Body of pancreas (tissue), 4 donors: ENCODE measurements at regions not wholly inside any gene's neighbourhood (a gene's known extent, or its start where the extent isn't known, plus 50 kb on each side); places are given as distances from the start of the nearest gene placed in this dataset.
"Not testable (repeated sequence)": the region's sequence is repeated elsewhere in the genome, so short reads cannot be mapped to it uniquely, and the experiment has no call there.

Experiments used
- ATAC-seq: fragments of 150-250 bp; one replicate; pipeline ENCODE4 v1.9.1; 2016
- DNase-seq, 4 donors: peaks; one replicate each; pipeline ENCODE4 v3.0.0-alpha.2; 2019
- H3K27ac ChIP-seq, 4 donors: fragments of 200-600 bp; sonication (generic); 1 replicate in 3 of 4; 2 replicates in 1 of 4; pipeline versions ENCODE4 v1.5.1 to v1.6.1; 2016 to 2019; ENCODE audit warnings: mild to moderate bottlenecking in 1 of 4, mixed read lengths in 1 of 4, moderate library complexity in 1 of 4
- H3K27me3 ChIP-seq, 2 donors: fragments of 200-600 bp; sonication (generic); one replicate each; pipeline ENCODE4 v1.6.0; 2016; ENCODE audit warnings: mild to moderate bottlenecking in 1 of 2
- H3K36me3 ChIP-seq, 2 donors: fragments of 200-600 bp; sonication (generic); replicated peaks in 1 of 2; 2 replicates each; pipeline ENCODE4 v1.5.1; 2016; ENCODE audit warnings: low read depth in 2 of 2; ENCODE audit not compliant: insufficient read depth in 1 of 2
- H3K4me1 ChIP-seq: fragments of 200-600 bp; sonication (generic); one replicate; pipeline ENCODE4 v1.6.0; 2016
- H3K4me3 ChIP-seq, 2 donors: fragments of 200-600 bp; sonication (generic); 1 replicate in 1 of 2; 2 replicates in 1 of 2; pipeline ENCODE4 v1.5.1; 2016 to 2019
- H3K9me3 ChIP-seq, 3 donors: fragments of 200-600 bp; sonication (generic); 1 replicate in 2 of 3; 2 replicates in 1 of 3; pipeline ENCODE4 v1.5.1; 2016
- POLR2A ChIP-seq, 3 donors: fragments of 450-650 bp; IDR thresholded peaks; one replicate each; pipeline ENCODE4 v1.6.1; 2016; ENCODE audit warnings: antibody characterized with exemption in 3 of 3, mild to moderate bottlenecking in 2 of 3
- WGBS, 2 donors: methylation state at CpG; one replicate each; pipeline ENCODE4 v1.1.5; 2017; 5-methylcytosine and 5-hydroxymethylcytosine counted together
- intact Hi-C: fragments of 100-400 bp; cut with DNase I; formaldehyde crosslinking; loops from one replicate; pipeline ENCODE4 v1.15.1; 2023
- TF ChIP-seq, protein P1 (sequence below), 7 experiments: fragments of 450-650 bp in 4 of 7; fragments of 200-600 bp in 3 of 7; sonication (generic) in 3 of 7; IDR thresholded peaks; one replicate each; pipeline ENCODE4 v1.5.1; 2016 to 2019; ENCODE audit warnings: antibody characterized with exemption in 7 of 7

DNA sequence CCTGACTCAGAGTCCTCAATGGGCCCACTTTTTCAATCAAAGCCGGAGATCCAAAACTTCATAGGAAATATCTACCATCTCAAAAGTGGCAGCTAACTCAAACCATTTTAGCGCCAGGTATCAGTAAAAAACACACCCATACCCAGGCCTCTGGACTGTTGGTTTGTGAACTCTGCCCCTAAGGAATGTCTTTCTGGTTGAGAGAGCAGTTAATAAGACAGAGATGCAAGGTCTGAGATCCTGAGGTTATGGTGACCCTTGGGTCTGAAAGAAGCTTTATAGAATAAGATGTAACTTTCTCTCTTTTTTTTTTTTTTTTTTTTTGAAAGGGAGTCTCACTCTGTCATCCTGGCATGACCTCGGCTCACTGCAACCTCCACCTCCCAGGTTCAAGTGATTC is 350.5 kb downstream of the SOX9 start:
- Histone ChIP-seq H3K4me3 (no peak overlapping the region), H3K27me3 (no peaks in the 10 kb centered on the region), H3K36me3 (no peaks in the 10 kb centered on the region), H3K9me3 (no peaks in the 10 kb centered on the region), H3K4me1 (peaks cover 31% of the 10 kb centered on the region), H3K27ac (no peak overlapping the region)
- no peak for DNase-seq
- no peak for ATAC-seq
- 84 to 100% methylated on average over 3 of the region's 3 CpGs for WGBS, 2 donors
- intact Hi-C loops = no loop called here
- TF ChIP-seq POLR2A (IDR thresholded peaks at IDR 0.05) = no peak
- TF ChIP-seq, protein P1, sequence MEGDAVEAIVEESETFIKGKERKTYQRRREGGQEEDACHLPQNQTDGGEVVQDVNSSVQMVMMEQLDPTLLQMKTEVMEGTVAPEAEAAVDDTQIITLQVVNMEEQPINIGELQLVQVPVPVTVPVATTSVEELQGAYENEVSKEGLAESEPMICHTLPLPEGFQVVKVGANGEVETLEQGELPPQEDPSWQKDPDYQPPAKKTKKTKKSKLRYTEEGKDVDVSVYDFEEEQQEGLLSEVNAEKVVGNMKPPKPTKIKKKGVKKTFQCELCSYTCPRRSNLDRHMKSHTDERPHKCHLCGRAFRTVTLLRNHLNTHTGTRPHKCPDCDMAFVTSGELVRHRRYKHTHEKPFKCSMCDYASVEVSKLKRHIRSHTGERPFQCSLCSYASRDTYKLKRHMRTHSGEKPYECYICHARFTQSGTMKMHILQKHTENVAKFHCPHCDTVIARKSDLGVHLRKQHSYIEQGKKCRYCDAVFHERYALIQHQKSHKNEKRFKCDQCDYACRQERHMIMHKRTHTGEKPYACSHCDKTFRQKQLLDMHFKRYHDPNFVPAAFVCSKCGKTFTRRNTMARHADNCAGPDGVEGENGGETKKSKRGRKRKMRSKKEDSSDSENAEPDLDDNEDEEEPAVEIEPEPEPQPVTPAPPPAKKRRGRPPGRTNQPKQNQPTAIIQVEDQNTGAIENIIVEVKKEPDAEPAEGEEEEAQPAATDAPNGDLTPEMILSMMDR (IDR thresholded peaks at IDR 0.05) = no peak

DNA sequence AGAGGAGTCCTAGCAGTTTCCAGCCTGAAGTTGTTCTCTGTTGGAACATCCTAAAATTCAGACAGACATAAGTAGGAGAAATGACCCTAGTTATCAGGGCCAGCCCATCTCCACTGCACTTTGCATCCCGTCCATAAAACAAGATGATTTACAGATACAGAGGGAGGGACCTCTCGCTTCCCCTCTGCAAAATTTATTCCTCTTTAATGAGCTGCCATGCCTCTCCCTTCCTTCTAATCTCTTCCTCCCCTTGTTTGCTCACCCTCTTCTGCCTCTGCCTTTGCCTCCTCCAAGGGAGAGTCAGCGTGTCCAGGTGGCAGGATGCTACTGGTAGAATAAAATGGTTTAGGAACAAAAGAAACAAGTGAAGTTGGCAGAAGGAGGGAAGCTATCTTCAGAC is 351.3 kb downstream of the SOX9 start:
- no peak for ATAC-seq
- no peak for TF ChIP-seq POLR2A (IDR thresholded peaks at IDR 0.05)
- TF ChIP-seq, protein P1 (IDR thresholded peaks at IDR 0.05) = no peak
- no peaks in the 10 kb centered on the region for H3K36me3 ChIP-seq
- WGBS, 2 donors = 74 to 86% methylated on average over 3 of the region's 3 CpGs
- intact Hi-C loops = no loop called here
- H3K9me3 ChIP-seq = no peaks in the 10 kb centered on the region
- DNase-seq = no peak
- H3K27ac ChIP-seq = no peak overlapping the region
- H3K27me3 ChIP-seq = no peaks in the 10 kb centered on the region
- H3K4me1 ChIP-seq = peaks cover 39% of the 10 kb centered on the region
- no peak overlapping the region for H3K4me3 ChIP-seq

DNA sequence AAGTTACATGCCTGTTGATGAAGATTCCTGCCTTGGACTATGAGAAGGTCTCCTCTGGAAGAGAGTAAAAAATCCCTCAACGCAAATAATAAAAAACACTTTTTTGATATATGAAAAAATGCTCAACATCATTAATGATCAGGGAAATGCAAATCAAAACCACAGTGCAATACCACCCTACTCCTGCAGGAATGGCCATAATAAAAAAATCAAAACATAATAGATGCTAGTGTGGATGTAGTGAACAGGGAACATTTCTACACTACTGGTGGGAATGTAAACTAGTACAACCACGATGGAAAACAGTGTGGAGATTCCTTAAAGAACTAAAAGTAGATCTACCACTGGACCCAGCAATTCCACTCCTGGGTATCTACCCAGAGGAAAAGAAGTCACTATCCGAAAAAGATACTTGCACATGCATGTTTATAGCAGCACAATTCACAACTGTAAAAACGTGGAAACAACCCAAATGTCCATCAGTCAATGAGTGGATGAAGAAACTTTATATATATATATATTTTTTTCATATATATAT is 352.1 kb downstream of the SOX9 start:
- H3K36me3 ChIP-seq, H3K27me3 ChIP-seq, ATAC-seq, H3K9me3 ChIP-seq, H3K27ac ChIP-seq, intact Hi-C loops, DNase-seq, H3K4me3 ChIP-seq: not testable (repeated sequence)
- H3K4me1 ChIP-seq = peaks cover 42% of the 10 kb centered on the region
- TF ChIP-seq, protein P1 (IDR thresholded peaks at IDR 0.05) = peak in 1 of 7 experiments; percentile 6
- 75 to 78% methylated on average over 4 of the region's 4 CpGs for WGBS, 2 donors

DNA sequence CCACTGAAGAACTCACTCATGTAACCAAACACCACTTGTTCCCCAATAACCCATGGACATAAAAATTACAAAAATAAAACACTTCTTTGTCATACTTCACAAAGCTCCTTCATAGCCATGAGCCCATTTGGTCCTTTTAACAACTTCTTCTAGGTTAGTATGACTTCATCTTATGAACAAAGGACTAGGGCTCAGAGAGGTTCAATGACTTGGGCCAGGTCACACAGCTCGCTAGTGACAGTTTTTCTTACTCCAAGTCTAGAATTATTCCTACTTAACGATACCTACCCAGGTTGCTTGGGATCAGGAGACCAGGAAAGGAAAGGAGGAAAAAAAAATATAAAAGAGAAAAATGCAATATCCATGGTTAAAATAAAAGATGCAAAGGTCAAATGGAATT is 353.4 kb downstream of the SOX9 start:
- Histone ChIP-seq H3K4me3 (no peak overlapping the region), H3K27ac (peak overlapping the region in 3 of 4 donors; percentile 82 to 93 (median 89)), H3K36me3 (no peaks in the 10 kb centered on the region), H3K9me3 (no peaks in the 10 kb centered on the region), H3K27me3 (no peaks in the 10 kb centered on the region), H3K4me1 (peaks cover 51% of the 10 kb centered on the region)
- DNase-seq (no peak), ATAC-seq (no peak)
- 98% methylated on average over 2 of the region's 2 CpGs for WGBS, 2 donors
- TF ChIP-seq, protein P1 (IDR thresholded peaks at IDR 0.05) = no peak
- no peak for TF ChIP-seq POLR2A (IDR thresholded peaks at IDR 0.05)
- intact Hi-C loops = no loop called here

DNA sequence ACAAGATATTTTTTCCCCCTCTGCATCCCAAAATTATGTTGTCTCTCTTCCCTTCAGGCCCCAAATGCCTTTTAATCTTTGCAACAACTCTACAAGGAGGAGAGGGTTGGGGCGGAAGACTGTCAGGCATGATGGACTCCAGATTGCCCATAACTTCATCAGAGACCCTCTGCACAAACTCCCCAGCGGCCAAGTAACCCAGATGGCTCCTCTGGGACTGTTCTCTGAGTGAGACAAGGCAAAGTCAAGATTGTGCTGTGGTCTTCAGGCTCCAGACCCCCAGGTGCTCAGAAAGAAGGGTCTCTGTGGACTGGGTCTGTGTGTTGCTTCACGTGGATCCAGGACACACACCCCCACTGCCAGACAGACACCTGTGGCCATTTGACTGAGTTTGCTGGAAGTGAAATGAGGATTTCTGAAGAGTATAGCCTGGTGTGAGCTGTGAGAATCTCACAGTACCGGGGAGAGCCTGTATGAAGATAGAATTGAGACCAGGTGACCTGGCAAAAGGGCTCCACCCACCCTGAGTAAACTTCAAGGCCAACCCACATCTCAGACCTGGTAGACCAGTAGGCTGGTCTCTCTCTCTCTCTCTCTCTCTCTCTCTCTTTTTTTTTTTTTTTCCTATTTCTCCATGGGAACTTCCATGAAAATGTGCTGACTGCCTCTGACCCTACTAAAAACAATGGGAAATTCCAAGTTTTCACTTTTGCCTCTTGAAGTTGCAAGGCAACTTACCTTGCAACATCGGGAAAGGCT is 354.1 kb downstream of the SOX9 start:
- intact Hi-C loops = no loop called here
- TF ChIP-seq, protein P1 (IDR thresholded peaks at IDR 0.05) = no peak
- no peak for TF ChIP-seq POLR2A (IDR thresholded peaks at IDR 0.05)
- ATAC-seq (peak; percentile 74), DNase-seq (peak; percentile 60 to 81 (median 80))
- H3K4me1 ChIP-seq = peaks cover 55% of the 10 kb centered on the region
- H3K27me3 ChIP-seq = no peaks in the 10 kb centered on the region
- no peaks in the 10 kb centered on the region for H3K9me3 ChIP-seq
- no peak overlapping the region for H3K4me3 ChIP-seq
- H3K27ac ChIP-seq = peak overlapping the region; percentile 69 to 93 (median 86)
- WGBS, 2 donors = 53 to 59% methylated on average over 5 of the region's 5 CpGs
- no peaks in the 10 kb centered on the region for H3K36me3 ChIP-seq
